Body of pancreas (tissue), 4 donors: ENCODE measurements at regions not wholly inside any gene's neighbourhood (a gene's known extent, or its start where the extent isn't known, plus 50 kb on each side); places are given as distances from the start of the nearest gene placed in this dataset.
"Not testable (repeated sequence)": the region's sequence is repeated elsewhere in the genome, so short reads cannot be mapped to it uniquely, and the experiment has no call there.

Source experiments
- CTCF ChIP-seq, 7 experiments: fragments of 450-650 bp in 4 of 7; fragments of 200-600 bp in 3 of 7; sonication (generic) in 3 of 7; IDR thresholded peaks; one replicate each; pipeline ENCODE4 v1.5.1; 2016 to 2019; ENCODE audit warnings: antibody characterized with exemption in 7 of 7
- POLR2A ChIP-seq, 3 donors: fragments of 450-650 bp; IDR thresholded peaks; one replicate each; pipeline ENCODE4 v1.6.1; 2016; ENCODE audit warnings: antibody characterized with exemption in 3 of 3, mild to moderate bottlenecking in 2 of 3

- not testable (repeated sequence) for TF ChIP-seq CTCF, POLR2A (IDR thresholded peaks at IDR 0.05)
Observed at GRCh38 chr12:54117392-54117791, 63.8 kb downstream of the HOXC4 start.
